ENCODE measurements at regions not wholly inside any gene's neighbourhood (a gene's known extent, or its start where the extent isn't known, plus 50 kb on each side); places are given as distances from the start of the nearest gene placed in this dataset.

DNA sequence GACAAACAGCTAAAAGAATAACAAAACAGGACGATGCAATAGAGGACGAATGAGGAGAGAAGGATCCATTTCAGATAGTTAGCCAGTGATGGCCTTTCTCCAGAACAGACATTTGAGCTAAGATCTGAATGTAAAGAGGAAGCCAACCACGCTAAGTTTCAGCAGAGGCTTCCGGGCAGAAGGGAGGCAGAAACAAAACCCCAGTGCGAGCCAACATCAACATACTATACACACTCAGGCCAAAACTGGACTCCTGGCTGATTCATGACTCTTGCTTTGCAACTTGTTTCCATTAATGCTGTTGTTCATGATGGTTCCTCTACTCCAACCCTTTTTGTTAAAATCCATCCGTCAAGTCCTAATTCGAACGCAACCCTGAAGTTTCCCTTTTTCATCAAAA, 730.3 kb downstream of the TRIML1 start:
- Mint-ChIP-seq H3K36me3 (ENCODE audit: unreplicated experiment) (no peaks in the 10 kb centered on the region), H3K27me3 (ENCODE audit: unreplicated experiment) (no peaks in the 10 kb centered on the region), H3K27ac (ENCODE audit: unreplicated experiment) (no peak overlapping the region), H3K4me3 (ENCODE audit: unreplicated experiment) (no peak overlapping the region), H3K4me1 (ENCODE audit: low read depth, unreplicated experiment) (no peaks in the 10 kb centered on the region), H3K9me3 (ENCODE audit: unreplicated experiment) (no peaks in the 10 kb centered on the region)
- TF ChIP-seq, protein P1, sequence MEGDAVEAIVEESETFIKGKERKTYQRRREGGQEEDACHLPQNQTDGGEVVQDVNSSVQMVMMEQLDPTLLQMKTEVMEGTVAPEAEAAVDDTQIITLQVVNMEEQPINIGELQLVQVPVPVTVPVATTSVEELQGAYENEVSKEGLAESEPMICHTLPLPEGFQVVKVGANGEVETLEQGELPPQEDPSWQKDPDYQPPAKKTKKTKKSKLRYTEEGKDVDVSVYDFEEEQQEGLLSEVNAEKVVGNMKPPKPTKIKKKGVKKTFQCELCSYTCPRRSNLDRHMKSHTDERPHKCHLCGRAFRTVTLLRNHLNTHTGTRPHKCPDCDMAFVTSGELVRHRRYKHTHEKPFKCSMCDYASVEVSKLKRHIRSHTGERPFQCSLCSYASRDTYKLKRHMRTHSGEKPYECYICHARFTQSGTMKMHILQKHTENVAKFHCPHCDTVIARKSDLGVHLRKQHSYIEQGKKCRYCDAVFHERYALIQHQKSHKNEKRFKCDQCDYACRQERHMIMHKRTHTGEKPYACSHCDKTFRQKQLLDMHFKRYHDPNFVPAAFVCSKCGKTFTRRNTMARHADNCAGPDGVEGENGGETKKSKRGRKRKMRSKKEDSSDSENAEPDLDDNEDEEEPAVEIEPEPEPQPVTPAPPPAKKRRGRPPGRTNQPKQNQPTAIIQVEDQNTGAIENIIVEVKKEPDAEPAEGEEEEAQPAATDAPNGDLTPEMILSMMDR (IDR thresholded peaks at IDR 0.05; ENCODE audit: partially characterized antibody, unreplicated experiment) = no peak
- DNase-seq = no peak

- H3K27ac Mint-ChIP-seq (ENCODE audit: unreplicated experiment) = no peak overlapping the region
- no peaks in the 10 kb centered on the region for H3K9me3 Mint-ChIP-seq (ENCODE audit: unreplicated experiment)
- TF ChIP-seq, protein P1 (IDR thresholded peaks at IDR 0.05; ENCODE audit: partially characterized antibody, unreplicated experiment) = no peak
- H3K27me3 Mint-ChIP-seq (ENCODE audit: unreplicated experiment) = no peaks in the 10 kb centered on the region
- no peaks in the 10 kb centered on the region for H3K4me1 Mint-ChIP-seq (ENCODE audit: low read depth, unreplicated experiment)
- no peak overlapping the region for H3K4me3 Mint-ChIP-seq (ENCODE audit: unreplicated experiment)
- DNase-seq = no peak
- no peaks in the 10 kb centered on the region for H3K36me3 Mint-ChIP-seq (ENCODE audit: unreplicated experiment)
These were observed 733.6 kb downstream of the TRIML1 start for GRCh38 chr4:188872809-188873208.

GRCh38 chr4:188876881-188877280, 737.6 kb downstream of the TRIML1 start:
- H3K36me3 Mint-ChIP-seq (ENCODE audit: unreplicated experiment) = no peaks in the 10 kb centered on the region
- H3K27me3 Mint-ChIP-seq (ENCODE audit: unreplicated experiment) = no peaks in the 10 kb centered on the region
- H3K4me3 Mint-ChIP-seq (ENCODE audit: unreplicated experiment) = no peak overlapping the region
- no peaks in the 10 kb centered on the region for H3K9me3 Mint-ChIP-seq (ENCODE audit: unreplicated experiment)
- no peaks in the 10 kb centered on the region for H3K4me1 Mint-ChIP-seq (ENCODE audit: low read depth, unreplicated experiment)
- DNase-seq = no peak
- no peak overlapping the region for H3K27ac Mint-ChIP-seq (ENCODE audit: unreplicated experiment)
- TF ChIP-seq, protein P1 (IDR thresholded peaks at IDR 0.05; ENCODE audit: partially characterized antibody, unreplicated experiment) = no peak

GRCh38 chr4:188879598-188879997, 740.4 kb downstream of the TRIML1 start:
- no peaks in the 10 kb centered on the region for H3K27me3 Mint-ChIP-seq (ENCODE audit: unreplicated experiment)
- DNase-seq = no peak
- TF ChIP-seq, protein P1 (IDR thresholded peaks at IDR 0.05; ENCODE audit: partially characterized antibody, unreplicated experiment) = no peak
- H3K27ac Mint-ChIP-seq (ENCODE audit: unreplicated experiment) = no peak overlapping the region
- H3K9me3 Mint-ChIP-seq (ENCODE audit: unreplicated experiment) = no peaks in the 10 kb centered on the region
- H3K4me3 Mint-ChIP-seq (ENCODE audit: unreplicated experiment) = no peak overlapping the region
- no peaks in the 10 kb centered on the region for H3K4me1 Mint-ChIP-seq (ENCODE audit: low read depth, unreplicated experiment)
- no peaks in the 10 kb centered on the region for H3K36me3 Mint-ChIP-seq (ENCODE audit: unreplicated experiment)

- no peaks in the 10 kb centered on the region for H3K27me3 Mint-ChIP-seq (ENCODE audit: unreplicated experiment)
- DNase-seq = no peak
- no peak overlapping the region for H3K4me3 Mint-ChIP-seq (ENCODE audit: unreplicated experiment)
- H3K27ac Mint-ChIP-seq (ENCODE audit: unreplicated experiment) = no peak overlapping the region
- H3K4me1 Mint-ChIP-seq (ENCODE audit: low read depth, unreplicated experiment) = no peaks in the 10 kb centered on the region
- TF ChIP-seq, protein P1 (IDR thresholded peaks at IDR 0.05; ENCODE audit: partially characterized antibody, unreplicated experiment) = no peak
- H3K36me3 Mint-ChIP-seq (ENCODE audit: unreplicated experiment) = peaks cover 2% of the 10 kb centered on the region
- no peaks in the 10 kb centered on the region for H3K9me3 Mint-ChIP-seq (ENCODE audit: unreplicated experiment)
These were observed 748.7 kb downstream of the TRIML1 start for GRCh38 chr4:188887905-188888304.

Data from glutamatergic neuron (in vitro differentiated cells).